Activated B cell treated with CpG ODN at 0.5 μM for 24 hours (primary cell): ENCODE measurements at regions not wholly inside any gene's neighbourhood (a gene's known extent, or its start where the extent isn't known, plus 50 kb on each side); places are given as distances from the start of the nearest gene placed in this dataset.

Experiments used
- ATAC-seq: fragments of 200-7000 bp; cut with Tn5 transposase; one replicate; pipeline ENCODE4 v1.10.0; 2021; ENCODE audit warnings: low read depth, mild to moderate bottlenecking, moderate library complexity
- CTCF ChIA-PET: fragments of 350-600 bp; sonication (Branson Sonifier 250); formaldehyde crosslinking; loops from one replicate; lab custom pipeline; 2021; ENCODE audit warnings: antibody characterized with exemption; lab: Charles Lee
- POLR2A ChIA-PET: fragments of 350-600 bp; sonication (Branson Sonifier 250); formaldehyde crosslinking; loops from one replicate; lab custom pipeline; 2021; ENCODE audit warnings: antibody characterized with exemption; lab: Charles Lee
- DNase-seq: peaks from one replicate; pipeline ENCODE4 v3.0.0; 2022
- H3K27ac Mint-ChIP-seq: one replicate; pipeline ENCODE4 v1.8.0; 2020; ENCODE audit warnings: mixed read lengths
- H3K27me3 Mint-ChIP-seq: one replicate; pipeline ENCODE4 v1.8.0; 2021; ENCODE audit warnings: mixed read lengths
- H3K36me3 Mint-ChIP-seq: one replicate; pipeline ENCODE4 v1.8.0; 2021; ENCODE audit warnings: low read depth, mixed read lengths
- H3K4me1 Mint-ChIP-seq: one replicate; pipeline ENCODE4 v1.8.0; 2021; ENCODE audit warnings: mixed read lengths
- H3K4me3 Mint-ChIP-seq: one replicate; pipeline ENCODE4 v1.8.0; 2020; ENCODE audit warnings: mild to moderate bottlenecking, mixed read lengths
- H3K9me3 Mint-ChIP-seq: one replicate; pipeline ENCODE4 v1.8.0; 2020; ENCODE audit warnings: mixed read lengths
- intact Hi-C: fragments of 100-400 bp; cut with micrococcal nuclease; formaldehyde crosslinking; loops from one replicate; pipeline ENCODE4 v1.15.1; 2024
- TF ChIP-seq, protein P1 (sequence below): fragments of 200-600 bp; IDR thresholded peaks from one replicate; pipeline ENCODE4 v1.8.0; 2022; ENCODE audit warnings: antibody characterized with exemption, mild to moderate bottlenecking

DNA sequence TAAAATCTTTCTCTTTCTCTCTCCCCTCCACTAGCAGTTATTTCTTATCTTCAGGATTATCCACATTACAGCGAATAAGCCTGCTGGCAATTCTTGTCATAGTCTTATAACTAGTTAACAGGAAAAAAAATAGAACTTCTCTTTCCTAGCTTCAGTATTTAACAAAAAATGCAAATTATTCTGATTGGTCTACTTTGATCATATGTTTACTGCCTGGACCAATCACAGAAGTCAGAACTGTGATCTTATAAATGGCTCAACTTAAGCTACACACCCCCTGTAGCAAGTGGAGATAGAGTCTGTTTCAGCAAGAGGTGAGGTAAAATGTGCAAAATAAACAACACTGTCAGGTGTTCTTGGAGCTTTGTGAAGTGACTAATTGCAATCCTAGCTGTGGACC, 389.4 kb upstream of the TUSC1 start:
- no peak overlapping the region for H3K4me3 Mint-ChIP-seq
- no peaks in the 10 kb centered on the region for H3K36me3 Mint-ChIP-seq
- DNase-seq: no peak
- H3K4me1 Mint-ChIP-seq: no peaks in the 10 kb centered on the region
- TF ChIP-seq, protein P1, sequence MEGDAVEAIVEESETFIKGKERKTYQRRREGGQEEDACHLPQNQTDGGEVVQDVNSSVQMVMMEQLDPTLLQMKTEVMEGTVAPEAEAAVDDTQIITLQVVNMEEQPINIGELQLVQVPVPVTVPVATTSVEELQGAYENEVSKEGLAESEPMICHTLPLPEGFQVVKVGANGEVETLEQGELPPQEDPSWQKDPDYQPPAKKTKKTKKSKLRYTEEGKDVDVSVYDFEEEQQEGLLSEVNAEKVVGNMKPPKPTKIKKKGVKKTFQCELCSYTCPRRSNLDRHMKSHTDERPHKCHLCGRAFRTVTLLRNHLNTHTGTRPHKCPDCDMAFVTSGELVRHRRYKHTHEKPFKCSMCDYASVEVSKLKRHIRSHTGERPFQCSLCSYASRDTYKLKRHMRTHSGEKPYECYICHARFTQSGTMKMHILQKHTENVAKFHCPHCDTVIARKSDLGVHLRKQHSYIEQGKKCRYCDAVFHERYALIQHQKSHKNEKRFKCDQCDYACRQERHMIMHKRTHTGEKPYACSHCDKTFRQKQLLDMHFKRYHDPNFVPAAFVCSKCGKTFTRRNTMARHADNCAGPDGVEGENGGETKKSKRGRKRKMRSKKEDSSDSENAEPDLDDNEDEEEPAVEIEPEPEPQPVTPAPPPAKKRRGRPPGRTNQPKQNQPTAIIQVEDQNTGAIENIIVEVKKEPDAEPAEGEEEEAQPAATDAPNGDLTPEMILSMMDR: no peak
- peaks cover 4% of the 10 kb centered on the region for H3K9me3 Mint-ChIP-seq
- CTCF ChIA-PET: no interaction called here
- ATAC-seq: no peak
- POLR2A ChIA-PET: no interaction called here
- H3K27me3 Mint-ChIP-seq: no peaks in the 10 kb centered on the region
- intact Hi-C loops: no loop called here
- no peak overlapping the region for H3K27ac Mint-ChIP-seq

DNA sequence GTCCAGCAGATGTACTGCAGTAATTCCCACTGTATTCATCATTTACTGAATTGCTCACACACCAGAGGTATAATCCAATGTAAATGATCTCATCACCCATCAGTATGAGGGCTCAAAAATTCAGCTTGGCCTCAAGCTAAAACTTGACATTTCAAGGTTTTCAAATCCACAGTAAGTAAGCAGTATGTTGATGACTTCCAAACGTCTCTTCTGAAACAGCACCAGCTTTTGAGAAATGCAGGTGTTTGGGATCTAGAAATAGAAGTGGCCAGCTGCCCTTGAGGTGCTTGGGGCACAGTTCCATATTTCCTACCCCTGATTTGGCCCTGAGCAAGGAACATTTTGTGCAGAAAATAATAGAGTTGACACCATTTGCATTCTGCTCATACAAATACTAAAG, 388.0 kb upstream of the TUSC1 start:
- no peaks in the 10 kb centered on the region for H3K27me3 Mint-ChIP-seq
- no peaks in the 10 kb centered on the region for H3K4me1 Mint-ChIP-seq
- CTCF ChIA-PET: no interaction called here
- no peak overlapping the region for H3K4me3 Mint-ChIP-seq
- no peak overlapping the region for H3K27ac Mint-ChIP-seq
- H3K36me3 Mint-ChIP-seq: no peaks in the 10 kb centered on the region
- TF ChIP-seq, protein P1: no peak
- peaks cover 2% of the 10 kb centered on the region for H3K9me3 Mint-ChIP-seq
- intact Hi-C loops: no loop called here
- DNase-seq (no peak), ATAC-seq (no peak)
- POLR2A ChIA-PET: no interaction called here

DNA sequence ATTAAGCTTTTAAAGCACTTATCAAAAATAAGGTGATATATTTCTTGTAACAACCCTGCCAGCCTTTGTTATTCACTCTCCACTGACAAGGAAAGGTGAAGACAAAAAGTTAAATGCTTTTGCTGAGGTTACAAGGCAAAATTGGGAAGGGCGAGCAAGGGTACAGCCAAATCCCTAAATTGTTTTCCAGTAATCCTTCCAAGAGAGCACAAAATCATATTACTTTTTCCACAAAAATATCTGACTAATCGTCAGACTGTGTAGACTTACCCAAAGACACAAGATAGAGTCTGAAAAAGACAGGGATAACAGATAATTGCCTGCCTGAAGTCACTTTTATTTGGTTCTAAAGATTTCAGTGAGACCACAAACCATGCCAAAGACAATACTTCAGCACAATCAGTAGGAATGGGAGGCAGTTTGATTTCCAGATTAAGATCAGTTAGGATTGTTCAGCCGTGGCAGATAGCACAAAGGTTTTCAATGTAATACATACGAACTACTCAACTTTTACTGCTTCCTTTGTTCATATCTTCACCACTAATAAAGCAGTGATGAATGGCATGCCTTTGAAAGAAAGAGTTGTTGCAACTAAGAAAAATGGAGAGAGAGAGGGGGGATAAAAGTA, 383.8 kb upstream of the TUSC1 start:
- POLR2A ChIA-PET: no interaction called here
- H3K4me3 Mint-ChIP-seq: no peak overlapping the region
- no peak overlapping the region for H3K27ac Mint-ChIP-seq
- ATAC-seq: no peak
- no peaks in the 10 kb centered on the region for H3K4me1 Mint-ChIP-seq
- TF ChIP-seq, protein P1: no peak
- H3K27me3 Mint-ChIP-seq: no peaks in the 10 kb centered on the region
- intact Hi-C loops: no loop called here
- CTCF ChIA-PET: no interaction called here
- H3K36me3 Mint-ChIP-seq: no peaks in the 10 kb centered on the region
- DNase-seq: no peak
- H3K9me3 Mint-ChIP-seq: peaks cover 2% of the 10 kb centered on the region

DNA sequence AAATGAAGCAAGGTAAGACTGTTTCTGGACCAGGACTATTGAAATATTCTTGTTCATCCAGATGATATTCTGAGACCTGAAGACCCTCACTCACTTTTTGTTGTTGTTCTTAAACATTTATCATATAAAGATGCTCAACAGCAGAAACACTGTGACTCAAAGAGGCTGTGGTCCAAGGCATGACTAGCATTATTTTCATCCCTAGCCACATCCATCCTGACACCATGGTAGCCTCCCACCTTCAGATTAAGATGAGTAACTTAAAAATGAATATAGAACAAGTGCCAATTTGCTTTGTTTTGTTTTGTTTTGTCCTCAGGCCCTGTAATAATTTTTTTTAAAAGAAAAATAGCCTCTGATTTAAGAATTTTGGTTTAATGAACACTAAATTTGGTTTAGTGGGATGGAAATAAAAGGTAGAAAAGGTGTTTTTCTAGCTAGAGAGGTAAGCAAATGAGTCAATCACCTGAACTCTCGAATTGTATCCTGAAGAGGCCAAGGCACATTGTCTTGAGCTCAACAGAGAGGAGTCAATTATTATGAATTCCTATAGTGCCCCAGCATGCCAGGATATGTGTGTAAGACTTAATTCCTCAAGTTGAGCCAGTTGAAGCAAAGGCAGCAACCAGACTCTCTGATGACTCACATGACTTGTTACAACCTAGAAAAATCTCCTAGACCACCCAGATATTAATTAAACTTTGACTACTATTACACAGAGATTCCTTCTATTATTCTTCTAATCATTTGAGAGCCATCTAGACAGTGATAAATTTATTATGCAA, 380.1 kb upstream of the TUSC1 start:
- peaks cover 4% of the 10 kb centered on the region for H3K9me3 Mint-ChIP-seq
- ChIA-PET CTCF (no interaction called here), POLR2A (no interaction called here)
- H3K4me3 Mint-ChIP-seq: no peak overlapping the region
- H3K36me3 Mint-ChIP-seq: no peaks in the 10 kb centered on the region
- TF ChIP-seq, protein P1: no peak
- no peak overlapping the region for H3K27ac Mint-ChIP-seq
- ATAC-seq (no peak), DNase-seq (no peak)
- intact Hi-C loops: no loop called here
- no peaks in the 10 kb centered on the region for H3K4me1 Mint-ChIP-seq
- H3K27me3 Mint-ChIP-seq: no peaks in the 10 kb centered on the region

DNA sequence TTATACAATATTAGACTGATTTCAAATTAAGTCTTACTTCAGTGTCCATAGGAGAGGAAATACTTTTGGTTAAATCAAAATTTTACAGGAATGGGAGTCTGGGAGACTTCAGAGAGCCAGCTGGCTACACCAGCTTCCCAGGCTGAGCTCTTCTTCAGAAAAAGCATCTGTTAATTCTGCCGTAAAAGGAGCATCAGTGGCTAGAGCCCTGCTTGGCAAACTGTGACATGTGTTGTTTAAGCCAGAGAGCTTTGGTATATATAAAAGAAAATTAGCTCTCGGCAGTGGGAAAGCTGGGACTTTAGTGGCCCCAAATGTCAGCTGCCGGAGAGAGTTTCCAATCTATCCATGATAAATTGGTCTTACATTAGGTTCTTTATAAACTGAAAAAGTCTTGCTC, 378.8 kb upstream of the TUSC1 start:
- DNase-seq: no peak
- CTCF ChIA-PET: no interaction called here
- no peaks in the 10 kb centered on the region for H3K4me1 Mint-ChIP-seq

More for the DNA sequence above, 378.8 kb upstream of the TUSC1 start:
- intact Hi-C loops: no loop called here
- no peak overlapping the region for H3K27ac Mint-ChIP-seq
- POLR2A ChIA-PET: no interaction called here
- H3K36me3 Mint-ChIP-seq: no peaks in the 10 kb centered on the region
- ATAC-seq: no peak
- no peak overlapping the region for H3K4me3 Mint-ChIP-seq
- H3K27me3 Mint-ChIP-seq: no peaks in the 10 kb centered on the region
- TF ChIP-seq, protein P1: no peak
- peaks cover 2% of the 10 kb centered on the region for H3K9me3 Mint-ChIP-seq
